GM18520 (cell line): ENCODE measurements at regions not wholly inside any gene's neighbourhood (a gene's known extent, or its start where the extent isn't known, plus 50 kb on each side); places are given as distances from the start of the nearest gene placed in this dataset.
"Not testable (repeated sequence)": the region's sequence is repeated elsewhere in the genome, so short reads cannot be mapped to it uniquely, and the experiment has no call there.

Source experiments
- ATAC-seq: cut with Tn5 transposase; IDR thresholded peaks from one replicate; pipeline ENCODE4 v1.9.1; 2021; ENCODE audit not compliant: unreplicated experiment

DNA sequence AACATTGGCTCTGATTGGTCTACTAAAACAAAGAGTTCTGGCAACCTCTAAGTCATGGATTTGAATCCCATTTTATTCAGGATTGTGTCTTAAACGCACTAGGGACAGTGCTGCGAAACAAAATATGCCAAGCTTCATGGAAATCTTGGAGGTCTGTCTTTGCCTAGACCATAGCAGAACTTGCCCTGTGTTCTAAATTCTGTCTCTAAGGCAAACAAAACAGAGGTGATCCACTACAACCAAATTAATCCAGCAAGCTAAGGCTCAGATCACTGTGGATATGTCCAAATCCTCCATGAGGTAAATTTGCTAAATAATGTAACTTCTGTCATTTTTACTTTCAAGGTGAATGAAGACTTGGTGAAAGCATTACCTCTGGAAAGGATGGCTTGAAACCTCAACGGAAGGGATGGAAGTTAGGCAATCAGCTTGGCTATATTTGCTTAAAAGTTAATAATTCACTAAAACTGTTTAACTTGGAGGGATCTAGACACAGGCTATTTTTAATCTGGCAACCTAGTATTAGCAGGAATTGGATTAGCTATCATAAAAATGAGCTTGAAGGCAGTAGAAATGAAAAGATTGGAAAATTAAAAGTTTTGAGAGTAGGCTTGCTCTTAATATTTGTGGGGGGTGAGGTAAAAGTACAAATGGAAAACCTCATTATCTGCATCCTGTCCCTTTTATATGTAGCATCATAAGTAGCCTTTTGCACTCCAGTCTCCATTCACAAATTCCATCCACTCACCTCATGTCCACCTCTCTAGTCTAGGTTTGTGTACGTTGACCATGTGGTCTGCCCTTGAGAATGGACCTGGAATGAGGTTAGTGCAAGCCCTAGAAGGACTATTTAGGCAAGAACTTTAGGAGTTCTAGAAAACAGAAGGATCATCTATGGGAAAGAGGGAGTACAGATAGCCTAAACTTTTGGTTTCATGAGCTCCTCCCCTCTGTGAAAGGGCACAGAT is 176.2 kb downstream of the SMC2 start:
- ATAC-seq = no peak

DNA sequence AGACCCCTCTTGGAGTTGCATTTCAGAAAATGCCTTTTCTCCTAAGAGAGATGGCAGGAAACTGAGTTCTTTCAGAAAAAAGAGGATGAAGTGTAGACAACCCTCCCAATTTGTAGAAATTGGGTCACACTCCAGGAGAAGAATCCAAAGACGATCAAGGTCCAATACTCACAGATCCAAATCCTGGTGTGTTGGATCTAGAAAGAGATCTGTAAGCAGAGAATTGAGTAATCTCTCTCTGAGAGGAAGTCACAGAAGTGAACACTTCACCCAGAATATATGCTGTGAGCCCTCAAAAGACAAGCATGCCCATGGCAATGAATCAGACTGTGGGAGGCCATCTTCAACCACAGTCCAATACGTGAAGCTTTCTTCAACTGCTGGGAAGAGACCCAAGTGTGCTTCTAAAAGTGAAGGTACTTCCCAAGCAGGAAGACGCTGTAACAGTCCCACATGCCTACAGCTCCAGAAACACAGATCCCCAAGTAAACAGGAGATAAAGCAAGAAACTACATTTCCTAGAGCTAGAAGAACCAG is 182.7 kb downstream of the SMC2 start:
- ATAC-seq = no peak

DNA sequence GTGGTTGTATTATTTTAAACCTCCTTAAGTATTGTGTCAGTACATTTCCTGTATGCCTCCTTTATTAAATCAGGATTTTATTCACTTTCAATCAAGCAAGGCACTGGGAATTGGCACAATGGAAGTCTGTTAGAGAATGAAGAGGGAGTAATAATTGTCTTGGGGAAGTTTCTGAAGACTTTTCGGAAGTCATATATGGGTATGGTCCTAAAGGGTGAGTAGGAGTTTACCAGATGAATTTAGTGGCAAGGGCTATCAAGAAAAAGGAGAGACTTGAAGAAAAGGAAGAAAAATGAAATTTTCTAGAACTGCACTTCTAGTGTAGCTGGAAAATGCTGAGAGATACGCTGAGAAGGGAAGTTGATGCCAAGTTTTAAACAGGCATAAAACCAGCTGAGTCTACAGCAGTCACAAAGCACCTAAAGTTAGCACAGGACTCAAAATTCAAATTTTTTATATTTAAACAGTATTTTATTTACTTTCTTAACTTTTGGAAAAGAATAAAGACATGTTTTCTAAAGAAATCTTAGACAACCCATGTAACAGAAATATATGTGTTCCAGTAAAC is 184.9 kb downstream of the SMC2 start:
- ATAC-seq = no peak

DNA sequence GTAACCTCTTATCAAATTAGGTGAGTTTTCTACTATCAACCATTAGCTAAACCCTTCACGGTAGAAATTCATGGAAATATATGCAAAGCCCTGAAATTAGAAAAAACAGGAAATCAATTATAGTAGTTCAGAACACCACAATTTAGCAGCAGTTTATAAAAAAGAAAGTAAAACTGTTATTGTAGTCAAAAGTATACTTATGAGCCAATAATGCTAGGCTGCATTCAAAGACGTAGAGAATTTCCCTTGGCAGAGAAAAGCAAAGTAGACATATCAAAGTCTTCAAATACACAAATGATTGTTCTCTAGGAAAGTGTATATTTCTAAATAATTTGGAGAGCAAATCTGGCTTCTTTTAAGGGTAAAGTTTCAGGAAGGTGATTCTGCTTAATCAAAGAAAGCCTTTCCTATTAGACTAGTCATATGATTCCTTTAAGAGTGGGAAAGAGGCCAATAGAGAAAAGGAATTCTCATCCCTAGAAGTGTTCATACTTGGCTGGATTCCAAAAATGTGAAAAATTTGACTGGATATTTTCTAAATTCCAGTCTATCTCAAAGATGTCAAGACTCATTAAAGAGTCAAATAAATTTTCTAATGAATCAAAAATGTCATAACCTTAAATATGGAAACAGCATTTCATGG is 185.5 kb downstream of the SMC2 start:
- ATAC-seq = peak; percentile 50

DNA sequence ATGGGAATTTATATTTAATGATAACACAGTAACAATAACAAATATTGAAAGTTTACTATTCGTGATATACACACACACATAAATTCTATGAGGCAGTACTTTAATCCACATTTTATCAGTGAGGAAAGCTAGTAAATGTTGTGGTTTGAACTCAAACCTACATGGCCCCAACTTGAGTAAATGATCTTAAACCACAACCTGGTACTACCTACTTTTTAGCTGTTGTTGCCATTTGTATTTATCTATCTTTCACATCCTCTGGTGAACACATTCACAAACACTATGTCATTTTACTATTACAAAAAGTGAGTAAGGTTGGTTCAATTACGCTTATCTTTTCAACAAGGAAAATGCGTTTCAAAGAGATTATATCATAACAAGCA is 186.1 kb downstream of the SMC2 start:
- no peak for ATAC-seq

DNA sequence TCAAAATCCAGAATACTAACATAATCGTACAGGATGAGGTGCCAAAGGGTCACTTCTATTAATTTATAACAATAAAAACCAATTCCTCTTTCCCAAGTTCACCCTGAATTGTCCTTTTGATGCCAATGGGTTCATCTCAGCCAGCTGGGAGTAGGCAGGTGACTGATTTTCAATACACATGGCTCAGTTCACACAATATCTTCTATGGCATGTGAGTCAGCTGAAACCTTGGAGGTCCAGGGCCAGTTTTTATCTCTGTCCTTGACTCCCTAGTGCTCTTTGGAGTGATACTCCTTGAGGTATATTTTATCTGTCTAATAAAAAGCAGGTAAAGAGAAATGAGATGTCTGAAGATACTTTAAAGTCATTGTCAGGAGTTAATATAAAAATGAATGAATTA is 186.6 kb downstream of the SMC2 start:
- ATAC-seq = no peak

DNA sequence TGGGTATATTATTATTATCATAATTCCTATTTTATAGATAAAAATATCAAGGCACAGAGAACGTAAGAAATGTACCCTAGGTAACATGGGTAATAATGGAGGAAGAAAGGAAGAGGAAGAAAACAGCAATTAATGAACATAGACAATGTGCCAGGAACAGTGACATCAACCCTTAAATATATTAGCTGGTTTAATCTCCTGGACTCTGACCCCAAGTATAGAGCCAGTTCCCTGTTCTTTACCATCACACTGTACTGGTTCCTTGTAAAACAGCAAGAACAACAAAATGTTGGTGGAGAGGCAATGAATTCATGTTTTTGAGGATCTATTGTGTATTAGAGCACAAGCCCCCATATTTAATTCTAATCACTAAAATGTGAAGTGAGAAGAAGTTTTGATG is 192.1 kb downstream of the SMC2 start:
- ATAC-seq = no peak

DNA sequence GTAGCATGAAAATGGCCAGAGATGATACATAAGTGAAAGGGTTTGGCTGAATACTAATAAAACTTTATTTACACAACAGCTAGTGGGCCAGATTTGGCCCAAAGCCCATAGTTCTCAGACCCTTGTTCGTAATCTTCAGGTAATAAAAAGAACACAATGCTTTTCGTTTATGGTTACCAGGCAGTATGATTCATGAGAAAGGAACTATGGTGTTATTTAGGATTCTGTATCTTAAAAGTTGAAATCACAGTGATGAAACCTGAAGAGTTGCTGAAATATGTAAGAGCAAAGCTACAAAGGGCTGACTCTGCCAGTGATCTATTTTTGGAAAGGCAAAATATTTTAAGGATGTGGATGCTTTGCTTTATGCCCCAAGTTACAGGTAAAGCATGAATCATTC is 192.7 kb downstream of the SMC2 start:
- no peak for ATAC-seq

DNA sequence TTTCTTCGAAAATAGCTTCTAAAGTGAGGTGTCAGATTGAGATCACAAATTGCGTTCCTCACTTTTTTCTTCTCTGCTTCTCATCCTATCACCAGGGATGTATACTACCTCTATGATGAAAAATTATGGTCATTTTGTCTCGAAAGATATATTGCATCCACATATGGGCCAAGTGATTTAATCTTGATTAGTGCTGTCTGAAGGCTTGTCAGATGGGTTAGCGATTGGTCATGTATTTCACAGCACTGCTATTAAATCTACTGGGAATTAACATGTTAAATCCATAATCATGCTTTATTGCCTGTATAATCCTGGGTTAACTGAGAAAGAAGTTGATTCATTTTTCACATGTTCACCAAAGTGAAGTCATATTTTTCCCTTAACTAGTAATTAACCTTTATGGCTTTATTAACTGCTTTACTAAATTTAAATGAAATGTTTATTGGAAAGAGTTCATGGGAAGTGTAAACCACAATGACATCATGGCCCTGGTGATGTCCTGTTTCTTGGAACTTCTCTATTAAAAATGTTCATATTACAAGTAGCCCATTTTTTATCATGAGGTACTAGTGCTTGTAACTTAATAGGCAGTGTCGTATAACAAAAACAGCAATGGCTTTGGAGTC is 193.3 kb downstream of the SMC2 start:
- no peak for ATAC-seq

DNA sequence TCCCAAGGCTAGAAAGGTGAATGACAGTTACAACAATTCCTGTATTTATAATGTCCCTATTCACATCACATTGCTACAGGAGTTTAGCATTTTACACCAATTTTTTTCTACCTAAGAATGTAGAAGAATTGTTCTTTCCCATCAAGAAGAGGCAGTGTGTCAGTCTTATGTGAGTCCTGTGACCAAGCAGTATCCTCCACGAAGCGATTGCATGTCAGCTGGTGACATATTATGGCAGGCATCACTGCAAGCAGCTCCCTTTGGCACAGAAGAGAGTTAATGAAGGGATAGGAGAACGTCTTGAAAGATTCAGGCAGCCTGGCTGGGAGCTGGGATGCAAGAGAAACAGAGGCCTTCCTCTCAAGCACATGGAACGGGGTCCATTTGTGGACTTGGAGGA is 199.8 kb downstream of the SMC2 start:
- no peak for ATAC-seq

DNA sequence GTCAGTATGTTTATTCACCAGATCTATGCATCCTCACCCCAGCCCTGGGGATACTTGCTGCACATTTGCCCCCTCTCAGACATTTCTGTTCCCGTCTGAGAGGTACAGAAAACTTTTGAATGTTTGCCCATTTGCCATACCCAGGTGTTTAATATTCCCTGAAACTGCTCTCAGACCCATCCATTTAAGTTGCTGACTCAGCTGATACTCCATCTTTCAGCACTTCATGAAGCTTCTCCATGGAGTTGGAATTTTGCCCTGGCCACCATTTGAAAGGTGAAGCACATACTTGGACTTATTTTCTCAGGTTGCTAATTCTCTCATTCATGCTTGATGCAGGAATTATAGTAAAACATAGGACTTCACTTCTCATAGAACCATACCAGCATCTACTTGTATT is 203.9 kb upstream of the OR13F1 start:
- ATAC-seq = no peak

DNA sequence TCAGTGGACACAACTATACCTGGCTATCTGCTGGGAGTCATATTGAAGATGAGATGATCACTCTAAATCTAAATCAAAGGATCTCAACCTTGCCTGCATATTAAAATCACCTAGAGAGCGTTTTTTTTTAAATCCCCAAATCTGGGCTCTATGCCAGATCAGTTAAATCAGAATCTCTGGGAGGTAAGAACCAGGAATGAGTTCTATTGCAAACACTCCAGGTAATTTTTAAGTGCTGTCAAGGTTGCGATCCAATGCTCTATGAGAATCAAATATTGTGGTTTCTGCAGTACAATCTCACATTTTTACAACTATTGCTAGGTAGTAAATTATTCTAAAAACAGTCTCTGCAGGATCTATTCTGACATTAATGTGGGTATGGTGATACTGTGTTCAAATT is 202.3 kb upstream of the OR13F1 start:
- ATAC-seq = no peak

DNA sequence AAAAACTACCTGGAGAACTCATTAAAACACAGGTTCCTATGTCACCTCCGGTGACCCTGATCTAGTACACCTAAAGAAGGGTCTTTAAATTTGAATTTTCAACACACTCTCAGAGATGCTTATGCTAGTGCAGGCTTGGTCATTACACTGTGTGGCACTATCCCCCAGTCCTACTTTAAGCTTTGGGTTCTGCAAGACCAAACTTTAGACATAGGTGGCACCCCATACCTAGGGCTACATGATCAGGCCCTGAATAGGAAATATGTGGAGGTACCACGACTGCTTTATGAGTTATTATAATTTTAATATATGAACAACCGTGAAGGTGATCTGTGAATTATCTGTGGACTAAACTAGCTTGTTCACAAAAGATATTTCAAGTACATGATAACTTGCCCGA is 201.3 kb upstream of the OR13F1 start:
- no peak for ATAC-seq

DNA sequence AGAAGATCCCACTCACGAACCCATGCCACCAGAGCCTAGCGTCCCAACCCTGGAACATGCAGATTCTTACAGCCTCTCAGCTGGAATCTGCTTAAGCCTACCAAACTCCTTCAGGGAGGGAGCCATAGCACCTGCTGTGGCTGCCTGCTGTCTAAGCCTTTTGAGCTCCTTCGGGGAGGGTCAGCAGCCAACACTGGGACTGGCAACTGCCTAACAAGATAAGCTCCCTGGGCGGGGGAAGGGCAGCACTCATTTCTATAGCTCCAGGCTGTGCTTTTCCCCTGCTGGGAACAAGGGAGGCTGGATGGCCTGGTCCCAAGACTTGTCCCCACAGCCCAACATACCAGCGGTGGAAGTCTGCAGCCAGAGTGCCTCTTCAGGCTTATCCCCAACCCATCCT is 199.1 kb upstream of the OR13F1 start:
- no peak for ATAC-seq

DNA sequence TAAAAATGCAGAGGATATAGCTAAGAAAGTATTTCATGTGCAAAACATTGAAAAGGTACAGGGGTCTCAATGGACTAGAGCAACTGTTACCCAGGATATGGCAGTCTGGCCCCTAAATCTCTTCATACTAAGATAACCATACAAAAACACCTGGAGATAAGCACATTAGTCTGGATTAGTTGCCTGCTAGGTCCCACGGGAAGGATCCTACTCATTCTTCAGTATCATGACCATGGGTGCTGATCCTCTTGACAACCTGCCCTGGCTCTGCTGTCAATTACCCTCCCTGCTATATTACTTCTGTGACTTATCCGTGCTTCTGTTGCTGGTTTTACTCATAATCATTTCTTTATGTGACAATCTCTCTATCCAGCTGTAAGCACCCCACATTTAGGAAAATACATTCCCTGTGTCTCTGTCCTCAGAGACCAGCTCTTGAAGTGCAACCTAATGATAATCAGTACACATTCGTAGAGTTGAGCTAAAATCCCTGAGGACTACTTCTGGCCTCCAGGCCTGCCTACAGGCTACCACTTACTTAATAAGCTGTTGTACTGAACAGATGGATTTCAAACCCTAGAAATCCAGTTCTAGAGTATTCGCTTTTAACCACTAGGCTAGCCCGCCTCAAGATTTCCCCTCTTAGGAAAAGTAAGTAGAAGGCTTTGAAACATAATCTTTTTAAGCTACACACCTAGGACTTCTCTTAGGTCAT is 190.5 kb upstream of the OR13F1 start:
- ATAC-seq = no peak

DNA sequence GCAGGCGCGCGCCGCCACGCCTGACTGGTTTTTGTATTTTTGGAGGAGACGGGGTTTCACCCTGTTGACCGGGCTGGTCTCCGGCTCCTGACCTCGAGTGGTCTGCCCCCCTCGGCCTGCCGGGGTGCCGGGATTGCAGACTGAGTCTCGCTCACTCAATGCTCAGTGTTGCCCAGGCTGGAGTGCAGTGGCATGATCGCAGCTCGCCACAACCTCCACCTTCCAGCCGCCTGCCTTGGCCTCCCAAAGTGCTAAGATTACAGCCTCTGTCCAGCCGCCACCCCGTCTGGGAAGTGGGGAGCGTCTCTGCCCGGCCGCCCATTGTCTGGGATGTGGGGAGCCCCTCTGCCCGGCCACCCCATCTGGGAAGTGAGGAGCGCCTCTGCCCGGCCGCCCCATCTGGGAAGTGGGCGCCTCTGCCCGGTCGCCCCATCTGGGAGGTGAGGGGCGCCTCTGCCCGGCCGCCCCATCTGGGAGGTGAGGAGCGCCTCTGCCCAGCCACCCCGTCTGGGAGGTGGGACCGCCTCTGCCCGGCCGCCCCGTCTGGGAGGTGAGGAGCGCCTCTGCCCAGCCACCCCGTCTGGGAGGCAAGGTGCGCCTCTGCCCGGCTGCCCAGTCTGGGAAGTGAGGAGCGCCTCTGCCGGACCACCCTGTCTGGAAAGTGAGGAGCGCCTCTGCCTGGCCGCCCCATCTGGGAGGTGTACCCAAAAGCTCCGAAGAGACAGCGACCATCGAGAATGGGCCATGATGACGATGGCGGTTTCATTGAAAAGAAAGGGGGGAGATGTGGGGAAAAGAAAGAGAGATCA is 187.7 kb upstream of the OR13F1 start:
- ATAC-seq = not testable (repeated sequence)

DNA sequence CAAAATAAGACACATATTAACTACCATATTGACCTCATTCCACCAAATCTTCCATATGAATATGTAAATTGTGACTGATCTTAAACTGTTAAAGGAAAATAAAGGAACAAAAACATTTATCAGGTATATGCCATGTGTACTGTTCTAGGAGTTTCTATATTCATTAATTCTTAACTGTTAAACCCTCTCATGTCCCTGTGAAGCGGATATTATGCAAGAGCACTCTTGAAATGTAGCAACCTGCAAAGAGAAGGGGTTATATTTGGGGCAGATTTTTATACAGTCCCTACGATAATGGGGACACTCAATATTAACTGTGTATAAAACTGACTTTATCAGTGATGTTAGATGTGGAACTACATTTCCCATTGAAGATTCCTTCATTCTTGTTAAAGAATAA is 184.9 kb upstream of the OR13F1 start:
- no peak for ATAC-seq

DNA sequence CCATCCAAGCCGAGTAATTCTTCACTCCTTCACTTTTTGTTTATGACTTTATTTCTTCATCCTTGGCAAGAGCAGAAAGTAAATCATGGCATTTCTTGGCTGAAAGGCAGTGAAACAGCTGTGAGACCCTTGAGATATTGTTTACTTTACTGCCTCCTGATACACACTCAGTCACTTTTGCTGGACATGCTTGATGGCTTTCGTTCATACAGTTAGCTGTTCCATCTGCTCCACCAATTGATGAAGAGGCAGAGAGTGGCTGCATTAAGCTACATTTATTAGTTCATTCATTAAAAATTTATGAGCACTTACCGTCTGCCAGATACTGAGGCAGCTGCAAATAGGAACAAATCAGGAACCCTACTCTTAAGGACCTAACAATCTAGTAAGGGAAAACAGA is 184.4 kb upstream of the OR13F1 start:
- ATAC-seq = no peak

DNA sequence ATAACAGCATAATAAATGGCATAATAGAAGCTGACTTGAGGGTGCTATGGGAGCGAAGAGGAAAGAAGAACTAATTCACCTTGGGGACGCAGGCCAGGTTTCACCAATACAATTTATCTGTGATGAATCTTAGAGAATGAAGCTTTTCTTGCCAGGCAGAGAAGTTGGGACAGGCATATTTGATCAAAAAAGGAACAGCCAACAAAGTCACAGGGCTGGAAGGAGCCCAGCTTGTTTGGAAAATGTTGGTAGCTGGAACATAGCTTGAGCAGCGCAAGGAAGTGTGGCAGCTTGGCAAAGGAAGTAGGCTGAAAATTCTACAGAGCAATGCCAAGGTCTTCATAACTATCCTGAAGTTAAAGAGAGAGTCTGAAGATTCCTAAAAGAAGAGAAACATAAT is 181.5 kb upstream of the OR13F1 start:
- no peak for ATAC-seq
